ENCODE measurements at regions not wholly inside any gene's neighbourhood (a gene's known extent, or its start where the extent isn't known, plus 50 kb on each side); places are given as distances from the start of the nearest gene placed in this dataset.

DNA sequence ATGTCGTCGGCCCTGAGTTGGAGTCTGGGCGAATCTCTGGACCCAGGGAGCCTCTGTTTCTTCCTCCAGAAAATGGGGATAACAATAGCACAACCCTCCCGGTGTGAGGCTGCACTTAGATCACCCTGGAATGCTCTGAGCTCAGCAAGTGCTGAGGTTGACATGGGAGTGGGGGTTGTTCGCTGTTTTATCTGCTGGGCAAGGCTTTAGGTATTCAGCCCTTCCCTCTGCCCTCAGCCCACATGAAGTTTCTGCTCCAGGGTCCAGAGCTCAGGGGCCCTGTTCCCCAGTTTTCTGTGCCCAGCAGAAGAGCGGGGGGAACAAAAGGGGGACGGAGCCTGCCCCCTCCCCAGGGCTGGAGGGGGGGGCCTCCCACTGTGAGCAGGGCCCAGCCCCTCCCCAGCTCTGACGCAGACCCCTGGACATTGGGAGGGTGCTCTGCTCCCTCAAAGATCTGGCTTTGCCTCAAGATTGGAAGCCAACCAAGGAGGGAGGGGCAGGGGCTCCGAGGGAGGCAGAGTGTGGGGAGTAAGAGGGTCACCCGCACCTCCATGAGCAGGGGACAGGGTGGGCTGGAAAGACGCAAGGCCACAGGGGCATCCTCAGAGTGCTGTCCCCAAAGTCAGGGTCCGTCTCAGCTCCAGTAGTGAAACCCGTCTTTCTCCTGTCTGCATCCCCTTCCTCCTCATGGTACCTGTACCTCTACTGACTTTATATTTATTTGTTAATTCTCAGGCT, 215.6 kb downstream of the C9orf50 start:
- Histone ChIP-seq H3K27me3 (ENCODE audit: control insufficient read depth in 1 of 2, insufficient read depth in 2 of 2, low read length in 2 of 2) (no peaks in the 10 kb centered on the region), H3K27ac (ENCODE audit: low read depth in 1 of 2, low read length in 2 of 2) (no peak overlapping the region), H3K4me3 (ENCODE audit: low read length) (no peak overlapping the region), H3K36me3 (ENCODE audit: insufficient read depth, low read length) (no peaks in the 10 kb centered on the region), H3K9me3 (ENCODE audit: control insufficient read depth in 1 of 2, insufficient read depth in 1 of 2, low read length in 2 of 2) (peaks cover 0 to 5% of the 10 kb centered on the region in 2 experiments), H3K4me1 (ENCODE audit: insufficient read depth, low read length) (peaks cover 8% of the 10 kb centered on the region)
- intact Hi-C loops (cut with DNase I, micrococcal nuclease) = no loop called here
- Mint-ChIP-seq H3K9me3 (peaks cover 2% of the 10 kb centered on the region), H3K36me3 (ENCODE audit: low read depth) (no peaks in the 10 kb centered on the region), H3K27me3 (no peaks in the 10 kb centered on the region), H3K4me3 (no peak overlapping the region), H3K27ac (no peak overlapping the region), H3K4me1 (ENCODE audit: low read depth) (peaks cover 20% of the 10 kb centered on the region)
- ChIA-PET CTCF (no interaction called here), POLR2A (no interaction called here)
- DNase-seq (no peak), ATAC-seq (ENCODE audit: poor library complexity) (no peak)
- TF ChIP-seq, protein P1, sequence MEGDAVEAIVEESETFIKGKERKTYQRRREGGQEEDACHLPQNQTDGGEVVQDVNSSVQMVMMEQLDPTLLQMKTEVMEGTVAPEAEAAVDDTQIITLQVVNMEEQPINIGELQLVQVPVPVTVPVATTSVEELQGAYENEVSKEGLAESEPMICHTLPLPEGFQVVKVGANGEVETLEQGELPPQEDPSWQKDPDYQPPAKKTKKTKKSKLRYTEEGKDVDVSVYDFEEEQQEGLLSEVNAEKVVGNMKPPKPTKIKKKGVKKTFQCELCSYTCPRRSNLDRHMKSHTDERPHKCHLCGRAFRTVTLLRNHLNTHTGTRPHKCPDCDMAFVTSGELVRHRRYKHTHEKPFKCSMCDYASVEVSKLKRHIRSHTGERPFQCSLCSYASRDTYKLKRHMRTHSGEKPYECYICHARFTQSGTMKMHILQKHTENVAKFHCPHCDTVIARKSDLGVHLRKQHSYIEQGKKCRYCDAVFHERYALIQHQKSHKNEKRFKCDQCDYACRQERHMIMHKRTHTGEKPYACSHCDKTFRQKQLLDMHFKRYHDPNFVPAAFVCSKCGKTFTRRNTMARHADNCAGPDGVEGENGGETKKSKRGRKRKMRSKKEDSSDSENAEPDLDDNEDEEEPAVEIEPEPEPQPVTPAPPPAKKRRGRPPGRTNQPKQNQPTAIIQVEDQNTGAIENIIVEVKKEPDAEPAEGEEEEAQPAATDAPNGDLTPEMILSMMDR (IDR thresholded peaks at IDR 0.05) = no peak

DNA sequence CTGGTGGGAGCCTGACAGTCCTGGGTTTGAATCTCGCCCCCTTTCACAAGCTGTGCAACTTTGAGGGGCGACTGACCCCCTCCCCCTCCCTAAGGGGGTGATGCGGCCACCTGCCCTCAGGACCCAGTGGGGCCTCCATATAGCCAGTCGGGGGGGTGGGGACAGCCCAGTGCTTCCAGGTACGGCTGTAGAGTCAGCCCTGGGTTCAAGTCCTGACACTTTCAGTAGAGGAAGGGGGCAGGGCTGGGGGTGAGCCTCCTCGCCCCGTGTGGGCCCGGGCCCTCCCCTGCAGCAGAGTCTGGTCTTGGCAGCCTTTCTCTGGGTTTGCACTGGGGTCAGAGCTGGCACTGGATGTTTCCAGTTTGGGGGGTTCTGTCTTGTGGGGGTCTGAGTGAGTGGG, 216.3 kb downstream of the C9orf50 start:
- no peak overlapping the region for H3K27ac Mint-ChIP-seq
- TF ChIP-seq, protein P1 (IDR thresholded peaks at IDR 0.05) = no peak
- Histone ChIP-seq H3K36me3 (ENCODE audit: insufficient read depth, low read length) (no peaks in the 10 kb centered on the region), H3K27ac (ENCODE audit: low read depth in 1 of 2, low read length in 2 of 2) (no peak overlapping the region), H3K4me3 (ENCODE audit: low read length) (no peak overlapping the region), H3K4me1 (ENCODE audit: insufficient read depth, low read length) (peaks cover 8% of the 10 kb centered on the region), H3K27me3 (ENCODE audit: control insufficient read depth in 1 of 2, insufficient read depth in 2 of 2, low read length in 2 of 2) (no peaks in the 10 kb centered on the region), H3K9me3 (ENCODE audit: control insufficient read depth in 1 of 2, insufficient read depth in 1 of 2, low read length in 2 of 2) (no peaks in the 10 kb centered on the region)
- no peak overlapping the region for H3K4me3 Mint-ChIP-seq
- ChIA-PET POLR2A (no interaction called here), CTCF (no interaction called here)
- peaks cover 15% of the 10 kb centered on the region for H3K4me1 Mint-ChIP-seq (ENCODE audit: low read depth)
- H3K27me3 Mint-ChIP-seq = no peaks in the 10 kb centered on the region
- ATAC-seq (ENCODE audit: poor library complexity) (no peak), DNase-seq (no peak)
- no peaks in the 10 kb centered on the region for H3K9me3 Mint-ChIP-seq
- H3K36me3 Mint-ChIP-seq (ENCODE audit: low read depth) = no peaks in the 10 kb centered on the region
- intact Hi-C loops (cut with DNase I, micrococcal nuclease) = no loop called here

DNA sequence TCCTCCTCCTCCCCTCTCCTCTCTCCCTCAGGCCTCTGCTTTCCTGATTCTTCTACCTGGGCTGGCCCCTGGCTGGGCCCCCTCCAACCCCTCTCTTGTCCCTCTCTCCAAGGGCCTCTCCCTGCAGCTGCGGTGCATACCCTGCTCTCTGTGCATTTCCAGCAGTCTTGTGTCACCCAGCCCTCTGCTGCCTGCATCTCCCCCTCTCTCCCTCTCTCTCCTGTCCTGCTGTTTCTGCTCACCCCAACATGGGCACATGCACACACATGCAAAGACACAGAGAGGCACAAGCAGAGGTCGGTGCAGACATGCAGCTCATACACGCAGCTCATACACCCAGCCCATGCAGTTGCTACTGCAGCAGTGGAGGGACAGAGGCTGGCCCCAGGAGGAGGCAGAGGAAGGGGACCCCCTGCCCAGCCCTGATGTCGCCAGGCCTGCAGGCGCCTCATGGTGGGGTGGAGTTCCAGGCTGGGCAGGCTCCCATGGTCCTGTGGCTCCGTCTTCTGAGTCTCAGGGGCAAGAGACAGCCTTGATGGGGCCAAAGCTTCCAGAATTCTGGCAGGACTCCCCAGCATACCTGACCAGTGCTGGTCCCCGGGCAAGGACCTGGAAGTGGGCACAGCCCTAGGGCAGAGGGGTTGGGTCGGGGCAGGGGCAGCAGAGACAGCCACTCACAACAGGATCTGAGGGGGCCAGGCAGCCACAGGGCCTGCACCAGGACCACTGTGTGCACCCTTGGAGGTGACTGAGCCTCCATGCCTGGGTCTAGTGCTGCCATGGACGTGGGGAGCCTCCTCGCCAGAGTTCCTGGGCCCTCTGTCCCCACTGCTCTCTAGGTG, 216.9 kb downstream of the C9orf50 start:
- H3K4me3 ChIP-seq (ENCODE audit: low read length) = no peak overlapping the region
- H3K9me3 ChIP-seq (ENCODE audit: control insufficient read depth in 1 of 2, insufficient read depth in 1 of 2, low read length in 2 of 2) = no peaks in the 10 kb centered on the region
- peaks cover 13% of the 10 kb centered on the region for H3K4me1 Mint-ChIP-seq (ENCODE audit: low read depth)
- intact Hi-C loops (cut with DNase I, micrococcal nuclease) = no loop called here
- H3K27ac Mint-ChIP-seq = no peak overlapping the region
- H3K4me3 Mint-ChIP-seq = no peak overlapping the region
- H3K9me3 Mint-ChIP-seq = no peaks in the 10 kb centered on the region
- H3K4me1 ChIP-seq (ENCODE audit: insufficient read depth, low read length) = peaks cover 8% of the 10 kb centered on the region
- H3K27me3 Mint-ChIP-seq = no peaks in the 10 kb centered on the region
- DNase-seq (no peak), ATAC-seq (ENCODE audit: poor library complexity) (no peak)
- ChIA-PET CTCF (no interaction called here), POLR2A (no interaction called here)
- no peaks in the 10 kb centered on the region for H3K27me3 ChIP-seq (ENCODE audit: control insufficient read depth in 1 of 2, insufficient read depth in 2 of 2, low read length in 2 of 2)
- no peak overlapping the region for H3K27ac ChIP-seq (ENCODE audit: low read depth in 1 of 2, low read length in 2 of 2)
- no peaks in the 10 kb centered on the region for H3K36me3 ChIP-seq (ENCODE audit: insufficient read depth, low read length)
- H3K36me3 Mint-ChIP-seq (ENCODE audit: low read depth) = no peaks in the 10 kb centered on the region
- TF ChIP-seq, protein P1 (IDR thresholded peaks at IDR 0.05) = no peak

All from CD4-positive, alpha-beta T cell (primary cell).